Dermis blood vessel endothelial cell (primary cell): ENCODE measurements at regions not wholly inside any gene's neighbourhood (a gene's known extent, or its start where the extent isn't known, plus 50 kb on each side); places are given as distances from the start of the nearest gene placed in this dataset.
A peak's percentile ranks its signal among the peaks of the same experiment; 100 is the strongest.
"Not testable (repeated sequence)": the region's sequence is repeated elsewhere in the genome, so short reads cannot be mapped to it uniquely, and the experiment has no call there.

ENCODE experiments used
- DNase-seq: peaks from one replicate; pipeline ENCODE4 v3.0.0; 2010

DNA sequence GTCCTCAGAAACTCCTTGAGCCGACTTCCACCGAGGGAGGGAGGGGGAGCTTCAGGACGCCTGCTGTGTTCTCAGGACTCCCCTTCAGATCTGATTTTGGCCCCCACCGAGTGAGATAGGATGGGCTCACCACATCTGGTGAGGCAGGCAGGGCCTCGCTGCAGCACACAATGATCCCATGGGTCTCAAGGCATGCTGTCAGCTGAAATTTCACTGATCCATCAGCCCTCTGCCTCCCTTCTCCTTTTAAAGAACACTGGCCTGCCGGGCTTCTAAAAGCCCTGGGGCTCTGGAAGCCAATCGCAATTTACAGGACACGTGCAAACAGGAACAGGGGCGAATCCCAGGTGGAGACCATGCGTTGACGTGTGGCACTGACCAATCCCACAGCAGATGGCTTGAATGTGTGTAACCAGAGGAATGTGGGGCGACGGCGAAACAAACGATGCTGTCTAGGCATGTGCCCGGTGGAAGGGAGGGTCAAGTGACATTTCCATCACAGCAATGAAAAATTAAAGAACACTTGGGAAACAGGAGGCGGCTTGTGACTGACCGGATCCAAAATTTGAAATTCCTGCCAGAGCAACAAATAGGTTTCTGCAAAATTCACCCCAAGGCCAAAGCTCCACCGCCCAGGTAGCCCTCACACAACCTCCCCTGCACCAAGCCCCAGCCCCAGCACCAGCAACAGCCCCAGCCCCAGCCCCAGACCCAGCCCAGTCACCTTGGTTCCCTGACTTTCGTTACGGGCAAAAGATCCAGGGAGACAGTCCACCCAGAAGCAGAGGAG, 167.1 kb upstream of the ZNF337 start:
- no peak for DNase-seq

DNA sequence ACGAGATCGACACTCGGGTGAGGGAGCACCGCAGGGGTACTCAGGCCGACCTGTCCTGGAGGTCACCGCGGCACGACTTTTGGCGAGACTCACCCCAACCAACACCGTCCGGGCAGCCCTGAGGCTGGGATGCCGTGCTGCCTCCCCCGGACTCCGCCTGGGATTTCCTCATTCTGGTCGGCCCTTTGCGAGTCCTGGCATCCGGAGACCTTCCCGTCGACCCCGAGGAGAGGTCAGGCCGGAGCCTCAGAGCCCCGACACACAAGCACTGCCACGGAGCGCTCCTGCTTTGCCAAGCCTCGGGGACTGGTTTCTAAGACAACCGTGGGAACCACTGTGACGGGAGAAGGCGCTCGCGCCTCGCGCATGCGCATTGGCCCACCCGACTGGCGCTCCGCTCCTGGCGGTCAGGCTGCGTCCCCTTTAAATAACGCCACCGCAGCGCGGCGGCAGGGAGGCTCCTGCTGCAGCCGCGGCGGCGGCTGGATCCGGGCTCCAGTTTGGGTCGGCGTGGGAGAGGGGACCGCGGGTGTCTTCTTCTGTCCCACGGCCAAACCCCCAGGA, 166.4 kb upstream of the ZNF337 start:
- peak; percentile 90 for DNase-seq

- no peak for DNase-seq
Measured at GRCh38 chr20:25860531-25861150, 164.0 kb upstream of the ZNF337 start.

- peak; percentile 67 for DNase-seq
Measured at GRCh38 chr20:25859649-25860530, 163.2 kb upstream of the ZNF337 start.

DNA sequence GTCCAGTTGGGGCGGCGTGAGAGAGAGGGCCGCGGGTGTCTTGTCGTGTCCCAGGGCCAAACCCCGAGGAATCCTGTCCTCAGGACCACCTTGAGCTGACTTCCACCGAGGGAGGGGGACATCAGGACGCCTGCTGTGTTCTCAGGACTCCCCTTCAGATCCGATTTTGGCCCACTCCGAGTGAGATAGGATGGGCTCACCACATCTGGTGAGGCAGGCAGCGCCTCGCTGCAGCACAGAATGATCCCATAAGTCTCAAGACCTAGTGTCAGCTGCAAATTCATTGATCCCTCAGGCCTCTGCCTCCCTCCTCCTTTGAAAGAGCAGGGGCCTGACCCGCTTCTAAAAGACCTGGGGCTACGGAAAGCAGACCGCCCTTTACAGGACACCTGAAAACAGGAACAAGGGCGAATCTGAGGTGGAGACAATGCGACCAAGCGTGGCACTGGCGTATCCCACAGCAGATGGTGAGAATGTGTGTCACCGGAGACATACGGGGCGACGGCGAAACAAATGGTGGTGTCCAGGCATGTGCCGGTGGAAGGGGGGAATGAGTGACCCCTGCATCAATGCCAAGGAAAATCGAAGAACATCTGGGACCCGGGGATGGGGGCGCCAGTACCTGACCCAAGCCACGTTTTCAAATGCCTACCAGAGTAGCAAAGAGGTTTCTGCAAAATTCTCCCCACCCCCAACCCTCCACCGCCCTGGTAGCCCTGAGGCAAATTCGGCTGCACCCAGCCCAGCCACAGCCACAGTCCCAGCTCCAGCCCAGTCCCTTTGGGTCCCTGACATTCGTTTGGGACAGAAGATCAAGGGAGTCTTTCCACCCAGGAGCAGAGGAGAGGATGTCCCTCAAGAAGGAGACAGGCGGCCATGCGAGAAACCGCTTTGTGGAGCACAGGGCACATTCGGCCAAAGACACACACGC, 162.1 kb upstream of the ZNF337 start:
- DNase-seq: no peak

DNA sequence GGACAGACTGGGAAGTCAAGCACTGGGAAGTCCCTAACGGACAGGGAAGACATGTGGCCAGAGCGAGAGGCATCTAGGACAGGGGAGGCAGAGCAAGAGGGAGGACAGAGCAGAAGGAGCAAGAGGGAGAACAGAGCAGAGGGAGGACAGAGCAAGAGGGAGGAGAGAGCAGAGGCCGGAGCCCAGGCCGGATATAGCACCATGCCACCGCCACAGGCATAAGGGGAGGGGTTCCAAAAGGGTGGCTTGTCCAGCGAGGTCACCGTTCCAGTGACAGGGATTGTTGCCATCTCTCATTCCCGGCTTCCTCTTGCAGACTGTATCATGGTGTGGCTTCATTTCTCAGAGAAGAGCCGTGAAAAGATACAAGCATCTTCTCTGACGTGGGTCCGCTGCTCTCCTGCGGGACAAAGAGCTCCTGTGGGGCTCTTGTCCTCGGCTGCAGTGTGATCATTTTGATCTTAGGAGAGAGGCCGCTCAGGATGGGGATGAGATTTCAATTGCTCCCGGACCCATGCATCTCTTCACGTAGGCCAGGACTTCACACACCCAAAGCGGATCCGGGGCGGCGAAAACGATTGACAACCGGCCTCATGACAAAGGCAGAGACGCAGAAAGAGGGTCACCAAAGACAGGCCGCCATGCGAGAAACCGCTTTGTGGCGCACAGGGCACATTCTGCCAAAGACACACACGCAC, 160.6 kb upstream of the ZNF337 start:
- not testable (repeated sequence) for DNase-seq

DNA sequence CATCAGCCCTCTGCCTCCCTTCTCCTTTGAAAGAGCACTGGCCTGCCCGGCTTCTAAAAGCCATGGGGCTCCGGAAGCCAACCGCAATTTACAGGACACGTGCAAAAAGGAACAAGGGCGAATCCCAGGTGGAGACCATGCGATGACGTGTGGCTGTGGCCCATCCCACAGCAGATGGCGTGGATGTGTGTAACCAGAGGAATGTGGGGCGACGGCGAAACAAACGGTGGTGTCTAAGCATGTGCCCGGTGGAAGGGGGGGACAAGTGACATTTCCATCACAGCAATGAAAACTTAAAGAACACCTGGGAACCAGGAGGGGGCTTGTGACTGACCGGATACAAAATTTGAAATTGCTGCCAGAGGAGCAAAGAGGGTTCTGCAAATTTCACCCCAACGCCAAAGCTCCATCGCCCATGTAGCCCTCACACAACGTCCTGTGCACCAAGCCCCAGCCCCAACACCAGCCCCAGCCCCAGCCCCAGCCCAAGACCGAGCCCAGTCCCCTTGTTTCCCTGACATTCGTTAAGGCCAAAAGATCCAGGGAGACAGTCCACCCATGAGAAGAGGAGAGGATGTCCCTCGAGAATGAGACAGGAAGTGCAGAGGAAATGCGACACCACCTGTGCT, 159.7 kb upstream of the ZNF337 start:
- DNase-seq: no peak

DNA sequence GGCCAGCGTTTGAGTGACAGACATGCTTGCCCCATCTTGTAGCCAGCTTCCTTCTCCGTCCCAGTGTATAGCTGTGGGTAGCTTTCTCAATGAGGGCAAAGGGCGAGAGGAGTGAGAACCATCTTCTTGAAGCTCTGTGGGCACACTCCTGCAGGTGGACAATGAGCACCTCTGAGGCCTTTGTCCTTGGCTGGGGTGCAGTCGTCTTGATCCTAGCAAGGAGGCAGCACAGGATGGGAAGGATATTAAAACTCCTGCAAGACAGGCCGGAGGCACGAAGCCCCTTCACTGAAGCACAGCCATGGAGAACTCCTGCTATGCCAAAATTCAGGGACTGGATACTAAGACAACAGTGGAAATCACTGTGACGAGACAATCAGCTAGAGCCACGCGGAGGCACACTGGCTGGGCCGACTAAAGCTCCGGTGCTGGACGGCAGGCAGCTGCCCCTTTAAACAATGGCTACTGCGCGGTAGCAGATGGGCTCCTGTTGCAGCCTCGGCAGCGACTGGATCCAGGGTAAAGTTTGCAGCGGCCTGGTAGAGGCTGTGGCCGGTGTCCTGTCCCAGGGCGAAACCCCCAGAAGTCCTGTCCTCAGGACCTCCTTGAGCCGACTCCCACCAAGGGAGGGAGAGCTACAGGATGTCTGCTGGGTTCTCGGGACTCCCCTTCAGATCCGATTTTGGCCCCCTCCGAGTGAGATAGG, 159.0 kb upstream of the ZNF337 start:
- DNase-seq: not testable (repeated sequence)

- DNase-seq: not testable (repeated sequence)
Measured at GRCh38 chr20:25854666-25855065, 158.0 kb upstream of the ZNF337 start.

DNA sequence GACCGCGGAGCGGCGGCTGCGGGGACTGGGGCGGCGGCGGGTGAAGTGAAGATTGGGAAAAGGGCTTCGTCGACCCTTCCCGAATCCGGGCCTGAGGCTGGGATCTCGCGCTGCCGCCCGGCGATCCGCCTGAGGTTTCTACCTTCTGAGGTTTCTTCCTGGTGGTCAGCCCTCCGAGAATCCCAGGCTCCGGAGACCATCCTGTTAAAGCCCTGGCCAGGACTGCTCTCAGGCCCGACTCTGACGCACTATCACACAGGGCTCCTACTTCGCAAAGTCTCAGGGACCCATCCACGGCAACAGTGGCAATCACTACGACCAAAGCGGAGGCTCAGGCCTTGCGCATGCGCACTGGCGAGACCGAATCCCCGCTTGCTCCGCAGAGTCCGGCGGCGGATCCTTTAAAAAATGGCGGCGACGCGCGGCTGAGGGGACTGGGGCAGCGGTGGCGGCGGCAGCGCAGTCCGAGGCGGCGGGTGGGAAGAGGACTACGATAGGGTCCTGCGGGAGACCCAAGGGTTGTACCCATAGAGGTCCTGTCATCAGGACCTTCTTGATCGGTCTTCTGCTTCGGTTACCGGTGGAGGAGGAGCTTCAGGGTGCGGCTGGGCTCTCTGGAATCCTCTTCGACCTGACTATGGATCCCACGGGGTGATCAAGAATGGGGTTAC, 157.2 kb upstream of the ZNF337 start:
- DNase-seq: peak; percentile 83

GRCh38 chr20:25852968-25853717, 156.5 kb upstream of the ZNF337 start:
- not testable (repeated sequence) for DNase-seq

DNA sequence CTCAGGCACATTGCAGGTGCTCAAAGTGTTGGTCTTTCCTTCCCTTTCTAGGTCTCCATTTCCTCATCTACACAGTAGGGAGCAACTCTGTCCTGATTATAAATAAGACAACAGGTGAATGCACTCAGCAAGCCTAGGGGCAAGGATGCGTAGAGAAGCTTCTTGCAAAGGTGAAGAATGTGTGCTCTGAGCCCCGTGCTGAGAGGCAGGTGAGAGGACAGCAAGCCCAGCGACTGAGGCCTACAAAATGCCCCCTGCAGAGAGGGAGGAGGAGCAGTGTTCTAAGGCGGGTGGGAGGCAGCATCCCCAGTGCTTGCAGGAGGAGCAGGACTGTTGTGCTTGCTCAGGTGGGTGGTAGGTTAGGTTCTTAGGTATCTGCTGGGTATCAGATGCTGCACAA, 153.5 kb upstream of the ZNF337 start:
- DNase-seq: not testable (repeated sequence)

DNA sequence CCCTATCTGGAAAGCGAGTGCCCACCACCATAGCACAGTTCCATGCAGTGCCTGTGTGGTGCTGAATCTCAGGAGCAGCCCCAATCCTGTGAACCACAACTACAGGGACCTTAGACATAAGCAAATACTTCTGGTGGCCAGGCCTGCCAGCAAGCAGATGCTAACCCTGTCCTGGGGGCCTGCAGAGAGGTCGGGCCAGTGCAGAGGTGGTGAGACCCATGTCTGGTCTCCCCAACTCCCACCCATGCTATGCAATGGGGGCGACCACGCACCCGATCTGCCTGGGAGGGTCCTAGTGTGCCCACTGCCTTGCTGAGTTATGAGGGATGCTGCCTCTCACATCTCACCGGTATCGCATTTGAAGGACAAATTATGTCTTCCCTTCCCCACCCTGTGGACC, 151.6 kb upstream of the ZNF337 start:
- no peak for DNase-seq

DNA sequence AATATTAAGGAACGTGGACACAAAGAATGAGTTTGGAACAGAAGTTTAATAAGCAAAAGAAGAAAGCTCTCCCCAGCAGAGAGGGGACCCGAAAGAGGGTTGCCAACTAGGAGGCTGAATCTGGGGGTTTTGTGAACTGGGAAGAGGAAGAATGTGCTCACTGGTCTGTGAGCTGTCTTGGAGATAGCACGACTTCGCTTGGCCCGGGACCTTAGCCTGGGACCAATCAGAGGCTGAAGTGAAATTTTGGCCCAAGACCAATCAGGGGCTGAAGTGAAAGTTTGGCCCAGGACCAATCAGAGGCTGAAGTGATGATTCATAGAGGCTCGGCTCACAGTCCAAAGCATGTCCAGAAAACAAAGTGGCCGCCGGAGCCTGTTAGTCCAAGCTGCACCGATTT, 148.0 kb upstream of the ZNF337 start:
- not testable (repeated sequence) for DNase-seq

- DNase-seq: not testable (repeated sequence)
Measured at GRCh38 chr20:25813511-25813910, 116.9 kb upstream of the ZNF337 start.

DNA sequence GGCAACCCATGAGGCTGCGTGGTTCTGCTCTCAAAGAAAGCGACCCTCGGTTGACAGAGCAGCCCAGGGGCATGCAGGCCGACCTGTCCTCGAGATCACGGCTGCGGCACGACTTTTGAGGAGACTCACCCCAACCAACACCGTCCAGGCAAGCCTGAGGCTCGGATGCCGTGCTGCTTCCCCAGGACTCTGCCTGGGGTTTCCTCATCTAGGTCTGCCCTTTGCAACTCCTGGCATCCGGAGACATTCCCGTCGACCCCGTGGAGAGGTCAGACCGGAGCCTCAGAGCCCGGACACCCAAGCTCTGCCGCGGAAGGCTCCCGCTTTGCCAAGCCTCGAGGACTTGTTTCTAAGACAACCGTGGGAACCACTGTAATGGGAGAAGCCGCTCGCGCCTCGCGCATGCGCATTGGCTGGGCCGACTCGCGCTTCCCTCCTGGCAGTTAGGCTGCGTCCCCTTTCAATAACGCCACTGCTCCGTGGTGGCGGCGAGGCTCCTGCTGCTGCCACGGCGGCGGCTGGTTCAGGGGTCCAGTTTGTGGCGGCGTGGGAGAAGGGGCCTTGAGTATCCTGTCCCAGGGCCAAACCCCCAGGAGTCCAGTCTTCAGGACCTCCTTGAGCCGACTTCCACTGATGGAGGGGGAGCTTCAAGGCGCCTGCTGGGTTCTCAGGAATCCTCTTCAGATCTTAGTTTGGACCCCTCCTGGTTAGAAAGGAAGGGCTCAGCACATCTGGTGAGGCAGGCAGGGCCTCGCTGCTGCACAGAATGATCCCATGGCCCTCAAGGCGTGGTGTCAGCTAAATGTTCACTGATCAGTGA, 101.7 kb upstream of the ZNF337 start:
- DNase-seq: not testable (repeated sequence)

- not testable (repeated sequence) for DNase-seq
Measured at GRCh38 chr20:25797062-25797461, 100.4 kb upstream of the ZNF337 start.

DNA sequence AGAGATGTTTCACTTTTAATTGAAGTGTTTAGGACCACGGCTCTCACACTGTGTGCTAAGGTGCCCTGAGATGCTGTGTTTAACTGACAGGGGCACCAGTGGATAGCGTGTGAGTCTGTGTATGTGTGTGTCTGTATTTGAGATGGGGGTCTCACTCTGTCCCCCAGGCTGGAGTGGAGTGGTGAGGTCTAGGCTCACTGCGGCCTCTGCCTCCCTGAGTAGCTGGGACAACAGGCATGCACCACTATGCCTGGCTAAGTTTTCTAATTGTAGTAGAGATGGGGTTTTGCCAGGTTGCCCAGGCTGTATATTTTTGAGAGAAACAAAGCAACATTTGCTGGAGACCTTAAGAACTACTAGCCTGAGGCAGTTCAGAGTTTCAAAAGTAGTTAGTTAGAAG, 80.6 kb upstream of the ZNF337 start:
- DNase-seq: not testable (repeated sequence)
